ENCODE measurements at regions not wholly inside any gene's neighbourhood (a gene's known extent, or its start where the extent isn't known, plus 50 kb on each side); places are given as distances from the start of the nearest gene placed in this dataset.

- TF ChIP-seq POLR2A (IDR thresholded peaks at IDR 0.05) (no peak), CTCF (IDR thresholded peaks at IDR 0.05) (no peak), EP300 (IDR thresholded peaks at IDR 0.05) (no peak)
These were observed 194.5 kb upstream of the CDH4 start for GRCh38 chr20:61057443-61058121.
